IMR-90 (cell line): ENCODE measurements at regions not wholly inside any gene's neighbourhood (a gene's known extent, or its start where the extent isn't known, plus 50 kb on each side); places are given as distances from the start of the nearest gene placed in this dataset.

ENCODE experiments used
- ATAC-seq: fragments of 200-7000 bp; cut with Tn5 transposase; 2 replicates; pipeline ENCODE4 v1.9.1; 2020; ENCODE audit warnings: low read depth, mild to moderate bottlenecking, moderate library complexity
- BruUV-seq: library from RNA; stranded (reverse); fragments of 400-500 nt; replicated peaks from 2 replicates; lab custom pipeline; 2021; lab: Mats Ljungman, UMichigan
- CTCF ChIA-PET: fragments of 300-600 bp; formaldehyde crosslinking; extraction: SDS; loops from one replicate; lab custom pipeline; 2021; ENCODE audit warnings: antibody characterized with exemption; lab: Yijun Ruan, JAX
- POLR2A ChIA-PET: fragments of 300-600 bp; sonication (Branson Sonifier 250); formaldehyde crosslinking; loops from one replicate; lab custom pipeline; 2022; ENCODE audit warnings: antibody characterized with exemption; ENCODE audit not compliant: unreplicated experiment; lab: Charles Lee
- DNase-seq: peaks from one replicate; pipeline ENCODE4 v3.0.0; 2013
- H2AFZ ChIP-seq: replicated peaks from 2 replicates; pipeline ENCODE3; 2013; ENCODE audit warnings: low read length, mild to moderate bottlenecking; ENCODE audit not compliant: poor library complexity
- H2AK5ac ChIP-seq: 2 replicates; pipeline ENCODE4 v1.6.1; 2013; ENCODE audit warnings: low read depth, low read length, inconsistent platforms
- H2AK9ac ChIP-seq: replicated peaks from 2 replicates; pipeline ENCODE3; 2013; ENCODE audit warnings: mild to moderate bottlenecking, low read depth, low read length, moderate library complexity; ENCODE audit not compliant: poor library complexity
- H2BK120ac ChIP-seq: 2 replicates; pipeline ENCODE4 v1.6.1; 2013; ENCODE audit warnings: low read depth, low read length, inconsistent platforms
- H2BK15ac ChIP-seq: 3 replicates; pipeline ENCODE4 v1.6.1; 2013; ENCODE audit warnings: low read depth, low read length, inconsistent platforms
- H2BK20ac ChIP-seq: 2 replicates; pipeline ENCODE4 v1.6.1; 2013; ENCODE audit warnings: low read depth, mild to moderate bottlenecking, inconsistent platforms, low read length, moderate library complexity
- H2BK5ac ChIP-seq: 2 replicates; pipeline ENCODE4 v1.6.1; 2013; ENCODE audit warnings: mild to moderate bottlenecking, low read depth, low read length, inconsistent platforms; ENCODE audit not compliant: poor library complexity, severe bottlenecking
- H3K14ac ChIP-seq: replicated peaks from 2 replicates; pipeline ENCODE4 v1.6.1; 2013; ENCODE audit warnings: low read depth, low read length, inconsistent platforms
- H3K18ac ChIP-seq: 2 replicates; pipeline ENCODE4 v1.6.1; 2013; ENCODE audit warnings: low read depth, low read length, control low read depth
- H3K23ac ChIP-seq: 2 replicates; pipeline ENCODE4 v1.6.1; 2013; ENCODE audit warnings: low read depth, low read length, inconsistent platforms
- H3K27ac ChIP-seq: 2 replicates; pipeline ENCODE4 v1.5.1; 2013; ENCODE audit warnings: mild to moderate bottlenecking, control low read depth, low read length; ENCODE audit not compliant: insufficient read depth
- H3K27me3 ChIP-seq: 2 replicates; pipeline ENCODE4 v1.6.1; 2013; ENCODE audit warnings: low read length; ENCODE audit not compliant: control insufficient read depth, insufficient read depth
- H3K36me3 ChIP-seq: 2 replicates; pipeline ENCODE4 v1.6.1; 2013; ENCODE audit warnings: low read length, mixed read lengths; ENCODE audit not compliant: control insufficient read depth, insufficient read depth
- H3K4ac ChIP-seq: 2 replicates; pipeline ENCODE4 v1.6.1; 2013; ENCODE audit warnings: low read depth, low read length, inconsistent platforms
- H3K4me1 ChIP-seq: 2 replicates; pipeline ENCODE4 v1.6.1; 2013; ENCODE audit warnings: low read length, mixed read lengths; ENCODE audit not compliant: control insufficient read depth, insufficient read depth
- H3K4me2 ChIP-seq: 2 replicates; pipeline ENCODE4 v1.6.1; 2013; ENCODE audit warnings: low read depth, mild to moderate bottlenecking, control low read depth, low read length, moderate library complexity
- H3K4me3 ChIP-seq: 2 replicates; pipeline ENCODE4 v1.5.1; 2013; ENCODE audit warnings: low read depth, mild to moderate bottlenecking, control low read depth, low read length, moderate library complexity; ENCODE audit not compliant: insufficient read depth
- H3K56ac ChIP-seq: 2 replicates; pipeline ENCODE4 v1.6.1; 2013; ENCODE audit warnings: low read length, inconsistent platforms; ENCODE audit not compliant: insufficient read depth; ENCODE audit errors: extremely low read depth
- H3K79me1 ChIP-seq, 2 experiments: 2 replicates each; pipeline ENCODE4 v1.6.1; 2013; ENCODE audit warnings: low read length in 2 of 2, inconsistent platforms in 1 of 2, low read depth in 1 of 2
- H3K9ac ChIP-seq: 2 replicates; pipeline ENCODE4 v1.6.1; 2013; ENCODE audit warnings: low read depth, low read length, control low read depth
- H3K9me1 ChIP-seq: 2 replicates; pipeline ENCODE4 v1.6.1; 2013; ENCODE audit warnings: low read length, inconsistent platforms; ENCODE audit not compliant: insufficient read depth
- H3K9me3 ChIP-seq: 2 replicates; pipeline ENCODE4 v1.6.1; 2013; ENCODE audit warnings: low read length; ENCODE audit not compliant: control insufficient read depth, insufficient read depth
- H4K20me1 ChIP-seq: 2 replicates; pipeline ENCODE4 v1.6.1; 2013; ENCODE audit warnings: low read length, inconsistent platforms; ENCODE audit not compliant: insufficient read depth
- H4K5ac ChIP-seq: 2 replicates; pipeline ENCODE4 v1.6.1; 2013; ENCODE audit warnings: mild to moderate bottlenecking, low read depth, low read length, control low read depth
- H4K8ac ChIP-seq, 2 experiments: 2 replicates each; pipeline ENCODE4 v1.6.1; 2013; ENCODE audit warnings: low read depth in 2 of 2, low read length in 2 of 2, control low read depth in 1 of 2, inconsistent platforms in 1 of 2
- H4K91ac ChIP-seq: 2 replicates; pipeline ENCODE4 v1.6.1; 2013; ENCODE audit warnings: low read depth, low read length, inconsistent platforms; ENCODE audit not compliant: insufficient read depth
- BHLHE40 ChIP-seq: fragments of 150-350 bp; IDR thresholded peaks from 2 replicates; pipeline ENCODE4 v1.6.1; 2016; ENCODE audit warnings: mild to moderate bottlenecking, low read depth, low read length
- CEBPB ChIP-seq: IDR thresholded peaks from 2 replicates; pipeline ENCODE4 v1.6.1; 2012; ENCODE audit warnings: low read depth, low read length, improper control_type of control experiment
- CHD1 ChIP-seq: IDR thresholded peaks from 2 replicates; pipeline ENCODE4 v1.6.1; 2012; ENCODE audit warnings: low read depth, low read length, improper control_type of control experiment
- ELK1 ChIP-seq: fragments of 150-350 bp; IDR thresholded peaks from 2 replicates; pipeline ENCODE4 v1.6.1; 2016; ENCODE audit warnings: low read depth, mild to moderate bottlenecking, low read length, moderate library complexity, borderline replicate concordance
- FOS ChIP-seq: fragments of 150-350 bp; IDR thresholded peaks from 2 replicates; pipeline ENCODE4 v1.6.1; 2016; ENCODE audit warnings: low read depth, low read length
- MAFK ChIP-seq: IDR thresholded peaks from 2 replicates; pipeline ENCODE4 v1.6.1; 2012; ENCODE audit warnings: low read depth, low read length, improper control_type of control experiment
- MAZ ChIP-seq: IDR thresholded peaks from 2 replicates; pipeline ENCODE4 v1.6.1; 2012; ENCODE audit warnings: low read depth, mild to moderate bottlenecking, low read length, improper control_type of control experiment, moderate library complexity, borderline replicate concordance
- MXI1 ChIP-seq: IDR thresholded peaks from 2 replicates; pipeline ENCODE4 v1.6.1; 2012; ENCODE audit warnings: low read depth, mild to moderate bottlenecking, low read length, moderate library complexity, borderline replicate concordance
- NFE2L2 ChIP-seq: fragments of 150-350 bp; IDR thresholded peaks from 2 replicates; pipeline ENCODE4 v1.6.1; 2016; ENCODE audit warnings: low read depth, mild to moderate bottlenecking, low read length
- POLR2A ChIP-seq: IDR thresholded peaks from 2 replicates; pipeline ENCODE4 v1.6.1; 2012; ENCODE audit warnings: mild to moderate bottlenecking, low read depth, low read length
- RAD21 ChIP-seq: IDR thresholded peaks from 2 replicates; pipeline ENCODE4 v1.6.1; 2012; ENCODE audit warnings: low read length, improper control_type of control experiment
- RCOR1 ChIP-seq: IDR thresholded peaks from 2 replicates; pipeline ENCODE4 v1.6.1; 2012; ENCODE audit warnings: mild to moderate bottlenecking, low read length, improper control_type of control experiment; ENCODE audit not compliant: insufficient replicate concordance
- RFX5 ChIP-seq: IDR thresholded peaks from 2 replicates; pipeline ENCODE4 v1.8.0; 2012; ENCODE audit warnings: low read depth, mild to moderate bottlenecking, low read length, moderate library complexity
- SMC3 ChIP-seq: fragments of 150-350 bp; IDR thresholded peaks from 2 replicates; pipeline ENCODE4 v1.6.1; 2016; ENCODE audit warnings: low read depth, mild to moderate bottlenecking, antibody characterized with exemption, low read length, moderate library complexity
- WGBS, 2 experiments: methylation state at CpG; one replicate each; pipeline versions ENCODE4 v1.1.5 to v1.1.7; 2013; ENCODE audit warnings: missing lambda C conversion rate in 2 of 2; ENCODE audit not compliant: insufficient read length in 1 of 2; ENCODE audit errors: extremely low coverage in 2 of 2; 5-methylcytosine and 5-hydroxymethylcytosine counted together
- dilution Hi-C: fragments of 300-500 bp; cut with HindIII; formaldehyde crosslinking; loops from one replicate; pipeline ENCODE4 v1.14.3; 2018; ENCODE audit warnings: low sequenced_read_pairs; ENCODE audit not compliant: unreplicated experiment
- in situ Hi-C: fragments of 300-500 bp; cut with MboI; formaldehyde crosslinking; loops from 3 replicates; pipeline ENCODE4 v1.14.3; 2019; ENCODE audit warnings: low sequenced_read_pairs, inconsistent platforms, mixed read lengths
- intact Hi-C: fragments of 100-400 bp; cut with micrococcal nuclease; formaldehyde crosslinking; loops from 2 replicates; pipeline ENCODE4 v1.10.0; 2022
- TF ChIP-seq, protein P1 (sequence below): fragments of 150-350 bp; IDR thresholded peaks from 2 replicates; pipeline ENCODE4 v1.6.1; 2017; ENCODE audit warnings: mild to moderate bottlenecking, antibody characterized with exemption, low read length, low read depth
- TF ChIP-seq, protein P2 (sequence below): conservative IDR thresholded peaks from 2 replicates; pipeline ENCODE4 v1.5.1; 2012; ENCODE audit warnings: mild to moderate bottlenecking, low read depth, low read length, improper control_type of control experiment

GRCh38 chr12:115737895-115738294 lies 539.6 kb downstream of the MED13L start:
- Histone ChIP-seq H2BK5ac (peak overlapping the region; percentile 57), H3K4me3 (no peak overlapping the region), H3K9me1 (no peaks in the 10 kb centered on the region), H3K27ac (no peak overlapping the region), H3K18ac (no peak overlapping the region), H4K8ac (no peak overlapping the region), H3K36me3 (no peaks in the 10 kb centered on the region), H2BK20ac (no peak overlapping the region), H2AFZ (no peak overlapping the region), H3K56ac (no peak overlapping the region), H2BK120ac (no peak overlapping the region), H2AK5ac (no peak overlapping the region), H4K91ac (no peak overlapping the region), H3K23ac (no peak overlapping the region), H3K79me1 (no peaks in the 10 kb centered on the region), H2BK15ac (no peak overlapping the region), H3K14ac (no peak overlapping the region), H2AK9ac (no peak overlapping the region), H3K9ac (no peak overlapping the region), H3K4me2 (no peak overlapping the region), H3K4me1 (no peaks in the 10 kb centered on the region), H3K9me3 (no peaks in the 10 kb centered on the region), H4K5ac (no peak overlapping the region), H4K20me1 (no peaks in the 10 kb centered on the region), H3K27me3 (no peaks in the 10 kb centered on the region; the same call in none of the 2 replicates), H3K4ac (no peak overlapping the region)
- BruUV-seq, result no TSS peak
- ATAC-seq (no peak), DNase-seq (no peak)
- intact Hi-C loops, result no loop called here
- in situ Hi-C loops, result no loop called here
- CTCF ChIA-PET, result no interaction called here
- dilution Hi-C loops, result no loop called here
- TF ChIP-seq, protein P1, sequence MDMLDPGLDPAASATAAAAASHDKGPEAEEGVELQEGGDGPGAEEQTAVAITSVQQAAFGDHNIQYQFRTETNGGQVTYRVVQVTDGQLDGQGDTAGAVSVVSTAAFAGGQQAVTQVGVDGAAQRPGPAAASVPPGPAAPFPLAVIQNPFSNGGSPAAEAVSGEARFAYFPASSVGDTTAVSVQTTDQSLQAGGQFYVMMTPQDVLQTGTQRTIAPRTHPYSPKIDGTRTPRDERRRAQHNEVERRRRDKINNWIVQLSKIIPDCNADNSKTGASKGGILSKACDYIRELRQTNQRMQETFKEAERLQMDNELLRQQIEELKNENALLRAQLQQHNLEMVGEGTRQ, result no peak
- no peak for TF ChIP-seq MXI1
- no peak for TF ChIP-seq RCOR1
- no peak for TF ChIP-seq CHD1
- no peak for TF ChIP-seq RAD21
- no peak for TF ChIP-seq RFX5
- TF ChIP-seq ELK1, result no peak
- no peak for TF ChIP-seq POLR2A
- TF ChIP-seq MAZ, result no peak
- TF ChIP-seq SMC3, result no peak
- TF ChIP-seq MAFK, result no peak
- TF ChIP-seq, protein P2, sequence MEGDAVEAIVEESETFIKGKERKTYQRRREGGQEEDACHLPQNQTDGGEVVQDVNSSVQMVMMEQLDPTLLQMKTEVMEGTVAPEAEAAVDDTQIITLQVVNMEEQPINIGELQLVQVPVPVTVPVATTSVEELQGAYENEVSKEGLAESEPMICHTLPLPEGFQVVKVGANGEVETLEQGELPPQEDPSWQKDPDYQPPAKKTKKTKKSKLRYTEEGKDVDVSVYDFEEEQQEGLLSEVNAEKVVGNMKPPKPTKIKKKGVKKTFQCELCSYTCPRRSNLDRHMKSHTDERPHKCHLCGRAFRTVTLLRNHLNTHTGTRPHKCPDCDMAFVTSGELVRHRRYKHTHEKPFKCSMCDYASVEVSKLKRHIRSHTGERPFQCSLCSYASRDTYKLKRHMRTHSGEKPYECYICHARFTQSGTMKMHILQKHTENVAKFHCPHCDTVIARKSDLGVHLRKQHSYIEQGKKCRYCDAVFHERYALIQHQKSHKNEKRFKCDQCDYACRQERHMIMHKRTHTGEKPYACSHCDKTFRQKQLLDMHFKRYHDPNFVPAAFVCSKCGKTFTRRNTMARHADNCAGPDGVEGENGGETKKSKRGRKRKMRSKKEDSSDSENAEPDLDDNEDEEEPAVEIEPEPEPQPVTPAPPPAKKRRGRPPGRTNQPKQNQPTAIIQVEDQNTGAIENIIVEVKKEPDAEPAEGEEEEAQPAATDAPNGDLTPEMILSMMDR, result no peak
- TF ChIP-seq CEBPB, result no peak
- no peak for TF ChIP-seq FOS
- no peak for TF ChIP-seq NFE2L2
- no peak for TF ChIP-seq BHLHE40
- WGBS, 2 experiments, result 30 to 100% methylated on average over 1 to 2 of the region's 2 CpGs
- POLR2A ChIA-PET, result no interaction called here
